ENCODE measurements at regions not wholly inside any gene's neighbourhood (a gene's known extent, or its start where the extent isn't known, plus 50 kb on each side); places are given as distances from the start of the nearest gene placed in this dataset.
A peak's percentile ranks its signal among the peaks of the same experiment; 100 is the strongest.

- H3K14ac ChIP-seq (ENCODE audit: insufficient read depth, low read length): no peak overlapping the region
- no peak overlapping the region for H3T11ph ChIP-seq (ENCODE audit: low read length)
- H3K79me1 ChIP-seq (ENCODE audit: insufficient read depth, low read depth, low read length, poor library complexity, severe bottlenecking): no peaks in the 10 kb centered on the region
- no peak overlapping the region for H3K27ac ChIP-seq (ENCODE audit: insufficient read length, low read depth, low read length)
- H3K4me3 Mint-ChIP-seq: no peak overlapping the region
- no peaks in the 10 kb centered on the region for H3K27me3 ChIP-seq (ENCODE audit: insufficient read depth, low read length)
- no peaks in the 10 kb centered on the region for H4K20me1 ChIP-seq (ENCODE audit: control insufficient read depth, insufficient read depth, insufficient read length)
- H2AFZ ChIP-seq (ENCODE audit: low read length): no peak overlapping the region
- H3K9me3 ChIP-seq (ENCODE audit: control insufficient read depth, low read depth, low read length): no peaks in the 10 kb centered on the region
- no peak overlapping the region for H3K18ac ChIP-seq (ENCODE audit: insufficient read length, low read depth, low read length)
- H3K23me2 ChIP-seq (ENCODE audit: insufficient read length, low read depth, low read length, poor library complexity, severe bottlenecking): no peaks in the 10 kb centered on the region
- no peaks in the 10 kb centered on the region for H3K36me3 Mint-ChIP-seq (ENCODE audit: insufficient read depth in 1 of 3, low read depth in 3 of 3)
- H3K9me3 Mint-ChIP-seq: peaks cover 0 to 2% of the 10 kb centered on the region in 2 experiments; a peak in 1 of 5 replicates
- peaks cover 0 to 4% of the 10 kb centered on the region in 2 experiments; a peak in 1 of 4 replicates for H3K4me1 Mint-ChIP-seq
- TF ChIP-seq, protein P1, sequence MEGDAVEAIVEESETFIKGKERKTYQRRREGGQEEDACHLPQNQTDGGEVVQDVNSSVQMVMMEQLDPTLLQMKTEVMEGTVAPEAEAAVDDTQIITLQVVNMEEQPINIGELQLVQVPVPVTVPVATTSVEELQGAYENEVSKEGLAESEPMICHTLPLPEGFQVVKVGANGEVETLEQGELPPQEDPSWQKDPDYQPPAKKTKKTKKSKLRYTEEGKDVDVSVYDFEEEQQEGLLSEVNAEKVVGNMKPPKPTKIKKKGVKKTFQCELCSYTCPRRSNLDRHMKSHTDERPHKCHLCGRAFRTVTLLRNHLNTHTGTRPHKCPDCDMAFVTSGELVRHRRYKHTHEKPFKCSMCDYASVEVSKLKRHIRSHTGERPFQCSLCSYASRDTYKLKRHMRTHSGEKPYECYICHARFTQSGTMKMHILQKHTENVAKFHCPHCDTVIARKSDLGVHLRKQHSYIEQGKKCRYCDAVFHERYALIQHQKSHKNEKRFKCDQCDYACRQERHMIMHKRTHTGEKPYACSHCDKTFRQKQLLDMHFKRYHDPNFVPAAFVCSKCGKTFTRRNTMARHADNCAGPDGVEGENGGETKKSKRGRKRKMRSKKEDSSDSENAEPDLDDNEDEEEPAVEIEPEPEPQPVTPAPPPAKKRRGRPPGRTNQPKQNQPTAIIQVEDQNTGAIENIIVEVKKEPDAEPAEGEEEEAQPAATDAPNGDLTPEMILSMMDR (conservative IDR thresholded peaks at IDR 0.05): no peak
- H2BK15ac ChIP-seq (ENCODE audit: low read depth, low read length): no peak overlapping the region
- H3K27me3 Mint-ChIP-seq (ENCODE audit: low read depth): no peaks in the 10 kb centered on the region
- no peaks in the 10 kb centered on the region for H3K79me2 ChIP-seq (ENCODE audit: insufficient read depth, low read length)
- H3K9ac ChIP-seq (ENCODE audit: extremely low read depth, insufficient read length, low read length): no peak overlapping the region
- no peak overlapping the region for H4K5ac ChIP-seq (ENCODE audit: insufficient read length, low read depth, low read length)
- H3K27ac Mint-ChIP-seq: peak overlapping the region in 1 of 3 experiments; percentile 54; a peak in 1 of 7 replicates
- no peak overlapping the region for H2BK120ac ChIP-seq (ENCODE audit: low read depth, low read length, poor library complexity, severe bottlenecking)
- H3K56ac ChIP-seq (ENCODE audit: insufficient read length, low read depth, low read length): no peak overlapping the region
- H4K91ac ChIP-seq (ENCODE audit: insufficient read length, low read depth, low read length): no peak overlapping the region
- no peak overlapping the region for H2BK5ac ChIP-seq (ENCODE audit: insufficient read length, low read length)
- no peak overlapping the region for H3K4me2 ChIP-seq (ENCODE audit: insufficient read depth, insufficient read length, low read length)
- DNase-seq: no peak
- WGBS (ENCODE audit: extremely low coverage, insufficient read length, low lambda C conversion rate): no CpG with 5 or more reads among the region's 1 CpG
- no peak overlapping the region for H3K23ac ChIP-seq (ENCODE audit: insufficient read length, low read depth, low read length)
- H2BK20ac ChIP-seq (ENCODE audit: low read depth, low read length, poor library complexity, severe bottlenecking): no peak overlapping the region
- no peak overlapping the region for H2AK5ac ChIP-seq (ENCODE audit: insufficient read length, low read length)
- no peak overlapping the region for H2BK12ac ChIP-seq (ENCODE audit: insufficient read length, low read depth, low read length)
- H3K4me1 ChIP-seq (ENCODE audit: insufficient read depth, low read length): peaks cover 2% of the 10 kb centered on the region; the same call in 1 of the 2 replicates
- H3K4ac ChIP-seq (ENCODE audit: low read depth, low read length): no peak overlapping the region
- H4K8ac ChIP-seq (replicated peaks; ENCODE audit: insufficient read length, low read depth, low read length): no peak overlapping the region
These were observed 76.0 kb upstream of the POGK start for GRCh38 chr1:166763318-166763717.

All from H9 (cell line).